Lower leg skin (tissue), 3 donors: ENCODE measurements at regions not wholly inside any gene's neighbourhood (a gene's known extent, or its start where the extent isn't known, plus 50 kb on each side); places are given as distances from the start of the nearest gene placed in this dataset.

Source experiments
- POLR2A ChIP-seq, 2 donors: fragments of 450-650 bp; IDR thresholded peaks; one replicate each; pipeline ENCODE4 v1.6.1; 2016 to 2017; ENCODE audit warnings: antibody characterized with exemption in 2 of 2, mild to moderate bottlenecking in 1 of 2, moderate library complexity in 1 of 2
- TF ChIP-seq, protein P1 (sequence below), 3 donors: fragments of 450-650 bp; IDR thresholded peaks; one replicate each; pipeline ENCODE4 v1.5.1; 2016; ENCODE audit warnings: antibody characterized with exemption in 3 of 3, mild to moderate bottlenecking in 3 of 3, moderate library complexity in 2 of 3

DNA sequence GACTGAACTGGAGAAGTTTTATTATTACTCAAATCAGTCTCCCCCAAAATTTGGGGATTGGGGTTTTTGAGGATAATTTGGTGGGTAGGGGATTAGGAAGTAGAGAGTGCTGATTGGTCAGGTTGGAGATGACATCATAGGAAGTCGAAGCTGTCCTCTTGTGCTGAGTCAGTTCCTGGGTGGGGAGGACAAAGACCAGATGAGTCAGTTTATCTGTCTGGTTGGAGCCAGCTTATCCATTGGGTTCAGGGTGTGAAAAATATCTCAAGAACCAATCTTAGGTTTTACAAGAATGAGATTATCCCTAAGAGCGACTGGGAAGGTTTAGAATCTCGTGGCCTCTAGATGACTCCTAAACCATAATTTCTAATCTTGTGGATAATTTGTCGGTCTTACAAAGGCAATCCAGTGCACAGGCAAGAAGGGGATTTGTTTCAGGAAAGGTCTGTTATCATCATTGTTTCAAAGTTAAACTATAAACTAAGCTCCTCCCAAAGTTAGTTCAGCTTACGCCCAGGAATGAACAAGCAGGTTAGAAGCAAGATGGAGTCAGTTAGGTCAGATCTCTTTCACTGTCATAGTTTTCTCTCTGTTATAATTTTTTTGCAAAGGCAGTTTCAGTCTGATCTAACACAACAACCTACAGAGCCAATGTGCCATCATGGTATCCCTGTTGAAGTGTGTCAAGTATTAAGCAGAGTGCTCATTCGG lies 274.5 kb downstream of the SLC7A11 start:
- TF ChIP-seq, protein P1, sequence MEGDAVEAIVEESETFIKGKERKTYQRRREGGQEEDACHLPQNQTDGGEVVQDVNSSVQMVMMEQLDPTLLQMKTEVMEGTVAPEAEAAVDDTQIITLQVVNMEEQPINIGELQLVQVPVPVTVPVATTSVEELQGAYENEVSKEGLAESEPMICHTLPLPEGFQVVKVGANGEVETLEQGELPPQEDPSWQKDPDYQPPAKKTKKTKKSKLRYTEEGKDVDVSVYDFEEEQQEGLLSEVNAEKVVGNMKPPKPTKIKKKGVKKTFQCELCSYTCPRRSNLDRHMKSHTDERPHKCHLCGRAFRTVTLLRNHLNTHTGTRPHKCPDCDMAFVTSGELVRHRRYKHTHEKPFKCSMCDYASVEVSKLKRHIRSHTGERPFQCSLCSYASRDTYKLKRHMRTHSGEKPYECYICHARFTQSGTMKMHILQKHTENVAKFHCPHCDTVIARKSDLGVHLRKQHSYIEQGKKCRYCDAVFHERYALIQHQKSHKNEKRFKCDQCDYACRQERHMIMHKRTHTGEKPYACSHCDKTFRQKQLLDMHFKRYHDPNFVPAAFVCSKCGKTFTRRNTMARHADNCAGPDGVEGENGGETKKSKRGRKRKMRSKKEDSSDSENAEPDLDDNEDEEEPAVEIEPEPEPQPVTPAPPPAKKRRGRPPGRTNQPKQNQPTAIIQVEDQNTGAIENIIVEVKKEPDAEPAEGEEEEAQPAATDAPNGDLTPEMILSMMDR (IDR thresholded peaks at IDR 0.05) = no peak
- TF ChIP-seq POLR2A (IDR thresholded peaks at IDR 0.05) = no peak
